ENCODE measurements at regions not wholly inside any gene's neighbourhood (a gene's known extent, or its start where the extent isn't known, plus 50 kb on each side); places are given as distances from the start of the nearest gene placed in this dataset.

DNA sequence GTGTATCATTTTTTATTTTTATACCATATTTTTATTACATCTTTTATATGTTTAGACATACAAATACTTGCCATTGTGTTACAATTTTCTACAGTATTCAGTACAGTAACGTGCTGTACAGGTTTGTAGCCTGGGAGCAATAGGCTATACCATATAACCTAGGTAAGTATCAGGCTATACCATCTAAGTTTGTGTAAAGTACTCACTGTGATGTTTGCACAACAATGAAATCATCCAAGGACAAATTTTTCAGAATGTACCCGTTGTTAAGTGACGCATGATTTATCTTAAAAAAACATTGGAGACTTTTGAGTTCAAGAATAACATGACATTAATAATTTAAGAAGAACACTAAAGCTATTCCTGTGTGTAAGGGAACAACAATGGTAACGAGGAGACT is 96.0 kb upstream of the LEF1 start:
- TF ChIP-seq, protein P1, sequence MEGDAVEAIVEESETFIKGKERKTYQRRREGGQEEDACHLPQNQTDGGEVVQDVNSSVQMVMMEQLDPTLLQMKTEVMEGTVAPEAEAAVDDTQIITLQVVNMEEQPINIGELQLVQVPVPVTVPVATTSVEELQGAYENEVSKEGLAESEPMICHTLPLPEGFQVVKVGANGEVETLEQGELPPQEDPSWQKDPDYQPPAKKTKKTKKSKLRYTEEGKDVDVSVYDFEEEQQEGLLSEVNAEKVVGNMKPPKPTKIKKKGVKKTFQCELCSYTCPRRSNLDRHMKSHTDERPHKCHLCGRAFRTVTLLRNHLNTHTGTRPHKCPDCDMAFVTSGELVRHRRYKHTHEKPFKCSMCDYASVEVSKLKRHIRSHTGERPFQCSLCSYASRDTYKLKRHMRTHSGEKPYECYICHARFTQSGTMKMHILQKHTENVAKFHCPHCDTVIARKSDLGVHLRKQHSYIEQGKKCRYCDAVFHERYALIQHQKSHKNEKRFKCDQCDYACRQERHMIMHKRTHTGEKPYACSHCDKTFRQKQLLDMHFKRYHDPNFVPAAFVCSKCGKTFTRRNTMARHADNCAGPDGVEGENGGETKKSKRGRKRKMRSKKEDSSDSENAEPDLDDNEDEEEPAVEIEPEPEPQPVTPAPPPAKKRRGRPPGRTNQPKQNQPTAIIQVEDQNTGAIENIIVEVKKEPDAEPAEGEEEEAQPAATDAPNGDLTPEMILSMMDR (IDR thresholded peaks at IDR 0.05) = no peak
- ATAC-seq (ENCODE audit: low FRiP score) (no peak), DNase-seq (ENCODE audit: low spot score) (no peak)

DNA sequence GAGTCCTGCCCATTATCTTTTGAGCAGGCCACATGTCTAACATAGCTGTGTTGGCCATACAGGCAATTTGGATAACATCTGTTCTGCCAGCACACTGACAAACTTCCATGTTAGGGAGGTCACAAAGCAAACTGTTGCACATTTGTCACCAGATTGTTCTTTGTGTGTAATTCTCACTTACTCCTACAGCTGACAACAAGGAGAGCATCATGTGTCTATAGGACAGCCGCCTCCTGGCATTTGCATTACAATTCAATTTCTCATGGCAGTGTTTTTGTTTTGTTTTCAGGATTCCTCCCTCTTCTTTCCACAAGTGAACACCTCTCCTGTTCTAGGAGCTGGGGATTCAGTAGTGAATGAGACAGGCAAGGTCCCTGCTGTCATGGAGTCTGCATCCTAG is 94.3 kb upstream of the LEF1 start:
- TF ChIP-seq, protein P1 (IDR thresholded peaks at IDR 0.05) = no peak
- DNase-seq (ENCODE audit: low spot score) (no peak), ATAC-seq (ENCODE audit: low FRiP score) (no peak)

DNA sequence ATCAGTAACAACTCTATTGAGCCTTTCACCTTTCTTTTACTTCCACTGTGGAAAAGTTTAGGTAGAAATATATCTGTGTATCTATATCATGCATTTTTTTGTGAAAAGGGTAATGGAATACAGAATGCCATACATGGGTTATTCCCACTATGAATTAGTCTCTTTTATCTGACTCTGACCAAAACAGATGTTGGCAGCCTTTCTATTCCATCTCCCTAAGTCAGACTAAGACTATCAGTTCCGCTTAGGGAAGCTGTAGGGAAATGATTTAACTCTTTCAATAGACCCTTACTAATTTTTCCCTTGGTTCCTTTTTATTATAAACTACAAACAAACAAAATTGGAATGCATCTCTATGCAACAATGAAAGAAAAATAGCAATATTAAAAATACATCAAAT is 92.3 kb upstream of the LEF1 start:
- TF ChIP-seq, protein P1 (IDR thresholded peaks at IDR 0.05) = no peak
- ATAC-seq (ENCODE audit: low FRiP score) (no peak), DNase-seq (ENCODE audit: low spot score) (no peak)

DNA sequence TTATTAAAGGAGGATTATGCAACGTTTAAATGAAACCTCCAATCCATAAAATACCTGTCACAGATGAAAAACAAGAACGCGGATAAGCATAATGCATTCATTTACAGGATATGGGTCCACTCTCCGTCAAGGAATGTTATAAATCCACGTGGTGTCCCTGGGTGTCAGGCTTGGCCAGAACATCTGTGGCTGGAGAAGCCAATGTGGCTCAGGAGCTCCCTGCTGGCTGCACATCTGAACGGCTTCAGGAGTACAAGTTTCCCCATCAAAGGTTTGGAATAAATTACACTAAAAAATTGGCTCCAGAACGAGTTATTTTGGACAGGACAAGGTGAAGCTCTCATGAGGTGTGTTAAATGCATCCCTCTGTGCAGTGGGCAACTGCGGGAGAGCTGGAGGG is 87.8 kb upstream of the LEF1 start:
- ATAC-seq (ENCODE audit: low FRiP score) = no peak
- DNase-seq (ENCODE audit: low spot score) = no peak
- TF ChIP-seq, protein P1 (IDR thresholded peaks at IDR 0.05) = no peak

DNA sequence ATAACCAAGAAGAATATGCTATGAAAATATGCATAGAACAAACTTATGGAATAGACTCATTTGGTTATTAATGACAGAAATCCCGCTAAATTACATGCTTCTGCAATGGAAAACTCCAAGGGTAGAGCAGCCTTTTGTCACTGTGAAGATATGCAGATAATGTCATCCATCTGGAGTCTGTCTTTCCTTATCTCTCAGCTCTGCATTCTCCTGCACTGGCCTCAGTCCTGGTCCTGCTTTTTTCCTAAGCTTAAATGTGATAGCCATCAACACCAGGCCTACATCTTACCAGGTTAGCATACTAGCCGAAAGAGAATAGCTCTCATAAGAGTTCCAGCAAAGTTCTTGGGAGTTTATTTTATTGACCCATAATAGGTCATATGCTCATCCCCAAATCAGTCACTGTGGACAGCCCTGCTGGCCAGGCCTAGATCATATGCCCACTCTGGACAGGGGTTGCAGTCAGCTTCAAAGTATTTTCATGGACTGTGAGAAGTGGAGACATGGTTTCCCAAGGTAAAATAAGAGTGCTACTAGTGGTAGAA is 86.5 kb upstream of the LEF1 start:
- TF ChIP-seq, protein P1 (IDR thresholded peaks at IDR 0.05) = no peak
- ATAC-seq (ENCODE audit: low FRiP score) = no peak
- no peak for DNase-seq (ENCODE audit: low spot score)

DNA sequence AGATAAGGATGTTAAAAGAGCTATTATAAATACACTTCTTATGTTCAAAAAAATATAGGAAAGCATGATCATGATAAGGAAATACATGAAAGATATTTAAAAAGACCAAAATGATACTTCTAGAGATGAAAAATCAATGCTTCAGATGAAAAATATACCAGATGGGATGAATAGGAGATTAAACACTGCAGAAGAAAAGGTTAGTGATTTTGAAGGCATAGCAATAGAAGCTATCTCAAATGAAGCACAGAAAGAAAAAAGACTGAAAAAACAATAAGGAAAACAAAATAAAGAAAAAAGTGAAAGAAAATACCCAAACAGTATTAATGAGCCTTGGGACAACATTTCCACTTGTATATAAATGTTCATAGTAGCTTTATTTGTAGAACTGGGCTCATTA is 80.7 kb upstream of the LEF1 start:
- DNase-seq (ENCODE audit: low spot score) (no peak), ATAC-seq (ENCODE audit: low FRiP score) (no peak)
- TF ChIP-seq, protein P1 (IDR thresholded peaks at IDR 0.05) = no peak

DNA sequence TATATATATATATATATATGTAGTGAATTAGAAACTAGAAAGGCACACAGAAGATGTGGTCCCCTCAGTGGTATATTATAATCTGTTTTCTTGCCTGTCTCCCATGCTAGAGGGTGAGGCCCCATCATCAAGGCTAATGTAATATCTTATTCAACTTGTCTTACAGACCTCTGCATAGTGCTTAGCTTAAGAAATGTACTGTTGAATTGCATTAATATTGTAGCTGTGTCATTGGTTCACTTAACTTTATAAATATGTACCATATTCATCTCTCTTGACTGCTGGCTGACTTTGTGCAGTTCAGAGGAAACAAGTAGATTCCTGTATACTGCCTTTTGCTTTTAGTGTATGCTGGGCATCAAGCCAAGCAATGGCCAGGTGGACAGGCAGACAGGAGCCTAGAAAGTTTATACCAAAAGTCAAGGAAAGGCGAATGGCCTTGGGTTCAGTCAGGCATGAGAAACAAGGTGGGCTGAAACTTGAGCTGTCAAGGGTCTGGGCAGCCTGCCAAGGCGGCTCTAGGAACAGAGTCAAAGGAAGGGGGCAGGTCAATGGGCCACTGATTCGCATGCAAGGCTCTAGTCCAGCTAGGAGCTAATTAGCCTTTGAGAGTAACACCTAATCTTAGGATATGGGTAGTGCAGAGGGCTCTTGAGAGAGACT is 78.8 kb upstream of the LEF1 start:
- TF ChIP-seq, protein P1 (IDR thresholded peaks at IDR 0.05) = no peak
- DNase-seq (ENCODE audit: low spot score) (no peak), ATAC-seq (ENCODE audit: low FRiP score) (no peak)

All from omental fat pad (tissue), 3 donors.